GM23248 (cell line): ENCODE measurements at regions not wholly inside any gene's neighbourhood (a gene's known extent, or its start where the extent isn't known, plus 50 kb on each side); places are given as distances from the start of the nearest gene placed in this dataset.

ENCODE experiments used
- EZH2 ChIP-seq: fragments of 200-600 bp; sonication (generic); IDR thresholded peaks from 2 replicates; pipeline ENCODE4 v1.6.1; 2018; ENCODE audit warnings: antibody characterized with exemption, mild to moderate bottlenecking; ENCODE audit not compliant: insufficient read depth, poor library complexity, severe bottlenecking
- EZH2phosphoT487 ChIP-seq: fragments of 200-600 bp; sonication (generic); IDR thresholded peaks from 2 replicates; pipeline ENCODE4 v1.6.1; 2018; ENCODE audit warnings: antibody characterized with exemption, moderate library complexity, mild to moderate bottlenecking, low read depth; ENCODE audit not compliant: insufficient read depth

- TF ChIP-seq EZH2 (no peak), EZH2phosphoT487 (no peak)
These were observed 275.8 kb upstream of the CDH20 start for GRCh38 chr18:61057443-61057842.
